T-cell (primary cell): ENCODE measurements at regions not wholly inside any gene's neighbourhood (a gene's known extent, or its start where the extent isn't known, plus 50 kb on each side); places are given as distances from the start of the nearest gene placed in this dataset.

ENCODE experiments used
- ATAC-seq, 4 experiments: fragments of 200-7000 bp in 3 of 4; fragments of 150-1000 bp in 1 of 4; cut with Tn5 transposase; replicated peaks in 1 of 4; 1 replicate in 3 of 4; 2 replicates in 1 of 4; pipeline ENCODE4 v1.10.0; 2021; ENCODE audit warnings: moderate library complexity in 3 of 4, mild to moderate bottlenecking in 2 of 4, moderate number of reproducible peaks in 1 of 4
- CTCF ChIA-PET, 2 donors: fragments of 300-600 bp; sonication (Branson Sonifier 250); formaldehyde crosslinking; loops; one replicate each; lab custom pipeline; 2022; ENCODE audit warnings: antibody characterized with exemption in 2 of 2; lab: Charles Lee
- POLR2A ChIA-PET, 2 donors: fragments of 300-600 bp; sonication (Branson Sonifier 250); formaldehyde crosslinking; loops; one replicate each; lab custom pipeline; 2022; ENCODE audit warnings: antibody characterized with exemption in 2 of 2; lab: Charles Lee
- DNase-seq, 35 experiments: peaks; one replicate each; pipeline versions ENCODE4 v3.0.0 to v3.0.0-alpha.2; 2013 to 2023
- H3K27ac ChIP-seq: one replicate; pipeline ENCODE4 v1.5.1; 2013; ENCODE audit warnings: low read length
- H3K27me3 ChIP-seq, 2 experiments: replicated peaks in 1 of 2; 1 replicate in 1 of 2; 2 replicates in 1 of 2; pipeline versions ENCODE4 v1.6.1 to v1.7.0; 2013; ENCODE audit warnings: low read length in 1 of 2, mixed read lengths in 1 of 2; ENCODE audit not compliant: control insufficient read depth in 2 of 2, insufficient read depth in 2 of 2; ENCODE audit errors: extremely low read depth in 1 of 2
- H3K36me3 ChIP-seq, 2 donors: 1 replicate in 1 of 2; 2 replicates in 1 of 2; pipeline versions ENCODE4 v1.6.1 to v1.7.0; 2013; ENCODE audit warnings: low read length in 1 of 2; ENCODE audit not compliant: control insufficient read depth in 2 of 2, insufficient read depth in 1 of 2; ENCODE audit errors: extremely low read depth in 1 of 2
- H3K4me1 ChIP-seq, 2 experiments: 1 replicate in 1 of 2; 2 replicates in 1 of 2; pipeline versions ENCODE4 v1.6.1 to v1.7.0; 2013; ENCODE audit warnings: low read length in 2 of 2, mixed read lengths in 1 of 2; ENCODE audit not compliant: insufficient read depth in 2 of 2, control insufficient read depth in 1 of 2; ENCODE audit errors: extremely low read depth in 1 of 2
- H3K4me3 ChIP-seq, 2 donors: 1 replicate in 1 of 2; 2 replicates in 1 of 2; pipeline versions ENCODE4 v1.5.1 to v1.7.0; 2013; ENCODE audit warnings: mild to moderate bottlenecking in 2 of 2, low read length in 1 of 2, moderate library complexity in 1 of 2; ENCODE audit not compliant: control insufficient read depth in 1 of 2; ENCODE audit errors: extremely low read depth in 1 of 2
- H3K9me3 ChIP-seq: 2 replicates; pipeline ENCODE4 v1.7.0; 2013
- H3K27ac Mint-ChIP-seq, 2 donors: one replicate each; pipeline ENCODE4 v1.8.0; 2020 to 2021; ENCODE audit warnings: mild to moderate bottlenecking in 2 of 2, mixed read lengths in 2 of 2
- H3K27me3 Mint-ChIP-seq, 2 donors: one replicate each; pipeline ENCODE4 v1.8.0; 2021 to 2022; ENCODE audit warnings: mixed read lengths in 2 of 2
- H3K36me3 Mint-ChIP-seq: one replicate; pipeline ENCODE4 v1.8.0; 2021; ENCODE audit warnings: mixed read lengths
- H3K4me1 Mint-ChIP-seq, 3 donors: one replicate each; pipeline ENCODE4 v1.8.0; 2020 to 2022; ENCODE audit warnings: mixed read lengths in 3 of 3, mild to moderate bottlenecking in 1 of 3
- H3K4me3 Mint-ChIP-seq, 3 donors: one replicate each; pipeline ENCODE4 v1.8.0; 2020 to 2022; ENCODE audit warnings: mild to moderate bottlenecking in 3 of 3, mixed read lengths in 3 of 3, moderate library complexity in 3 of 3
- H3K9me3 Mint-ChIP-seq, 3 donors: one replicate each; pipeline ENCODE4 v1.8.0; 2020 to 2022; ENCODE audit warnings: mixed read lengths in 3 of 3
- WGBS: methylation state at CpG from one replicate; pipeline ENCODE4 v1.1.5; 2013; ENCODE audit warnings: missing lambda C conversion rate; ENCODE audit not compliant: insufficient coverage; 5-methylcytosine and 5-hydroxymethylcytosine counted together

GRCh38 chr4:36919721-36920120 is 324.8 kb upstream of the NWD2 start:
- POLR2A ChIA-PET = no interaction called here
- Mint-ChIP-seq H3K27me3 (peaks cover 0 to 5% of the 10 kb centered on the region in 2 donors), H3K4me3 (no peak overlapping the region), H3K9me3 (peaks cover 0 to 3% (median 0%) of the 10 kb centered on the region in 3 donors), H3K4me1 (no peaks in the 10 kb centered on the region), H3K27ac (no peak overlapping the region), H3K36me3 (no peaks in the 10 kb centered on the region)
- WGBS = no CpG with 5 or more reads among the region's 2 CpGs
- DNase-seq (no peak), ATAC-seq (no peak)
- Histone ChIP-seq H3K4me3 (no peak overlapping the region), H3K9me3 (no peaks in the 10 kb centered on the region), H3K4me1 (no peaks in the 10 kb centered on the region), H3K27me3 (no peaks in the 10 kb centered on the region), H3K27ac (no peak overlapping the region), H3K36me3 (no peaks in the 10 kb centered on the region)
- CTCF ChIA-PET = no interaction called here

GRCh38 chr4:36921476-36922216 is 322.9 kb upstream of the NWD2 start:
- Mint-ChIP-seq H3K9me3 (no peaks in the 10 kb centered on the region), H3K27me3 (no peaks in the 10 kb centered on the region), H3K4me1 (no peaks in the 10 kb centered on the region), H3K4me3 (no peak overlapping the region), H3K27ac (no peak overlapping the region), H3K36me3 (no peaks in the 10 kb centered on the region)
- Histone ChIP-seq H3K9me3 (no peaks in the 10 kb centered on the region), H3K27ac (no peak overlapping the region), H3K4me1 (no peaks in the 10 kb centered on the region), H3K36me3 (no peaks in the 10 kb centered on the region), H3K27me3 (no peaks in the 10 kb centered on the region), H3K4me3 (no peak overlapping the region)
- ATAC-seq = no peak
- ChIA-PET POLR2A (no interaction called here), CTCF (no interaction called here)
- DNase-seq = no peak

- ATAC-seq (no peak), DNase-seq (no peak)
- Histone ChIP-seq H3K9me3 (no peaks in the 10 kb centered on the region), H3K4me3 (no peak overlapping the region), H3K4me1 (no peaks in the 10 kb centered on the region), H3K36me3 (no peaks in the 10 kb centered on the region), H3K27me3 (no peaks in the 10 kb centered on the region), H3K27ac (no peak overlapping the region)
- H3K4me1 Mint-ChIP-seq = no peaks in the 10 kb centered on the region
- no peak overlapping the region for H3K4me3 Mint-ChIP-seq
- ChIA-PET CTCF (no interaction called here), POLR2A (interaction anchor here in 1 of 2 donors (0.5 kb wide), 1 partner anchor 87 kb away, joined by 3 read pairs; no protein-coding TSS in a partner anchor)
- peaks cover 0 to 4% of the 10 kb centered on the region in 2 donors for H3K27me3 Mint-ChIP-seq
- 40% methylated on average over 1 of the region's 1 CpG for WGBS
- H3K27ac Mint-ChIP-seq = no peak overlapping the region
- peaks cover 0 to 20% (median 0%) of the 10 kb centered on the region in 3 donors for H3K9me3 Mint-ChIP-seq
- H3K36me3 Mint-ChIP-seq = no peaks in the 10 kb centered on the region
Measured at GRCh38 chr4:36930562-36931111, 313.9 kb upstream of the NWD2 start.

- ChIA-PET POLR2A (no interaction called here), CTCF (no interaction called here)
- no peak overlapping the region for H3K4me3 ChIP-seq
- H3K9me3 ChIP-seq = no peaks in the 10 kb centered on the region
- no peak overlapping the region for H3K27ac ChIP-seq
- ATAC-seq = no peak
- H3K27me3 ChIP-seq = no peaks in the 10 kb centered on the region
- H3K36me3 ChIP-seq = no peaks in the 10 kb centered on the region
- H3K4me1 ChIP-seq = no peaks in the 10 kb centered on the region
- no peak overlapping the region for H3K27ac Mint-ChIP-seq
- WGBS = no CpG with 5 or more reads among the region's 2 CpGs
- no peaks in the 10 kb centered on the region for H3K4me1 Mint-ChIP-seq
- H3K9me3 Mint-ChIP-seq = peaks cover 0 to 4% (median 3%) of the 10 kb centered on the region in 3 donors
- no peaks in the 10 kb centered on the region for H3K36me3 Mint-ChIP-seq
- no peak for DNase-seq
- no peaks in the 10 kb centered on the region for H3K27me3 Mint-ChIP-seq
- no peak overlapping the region for H3K4me3 Mint-ChIP-seq
Measured at GRCh38 chr4:36944232-36944631, 300.3 kb upstream of the NWD2 start.

GRCh38 chr4:36961420-36961819 is 283.1 kb upstream of the NWD2 start:
- WGBS = no CpG with 5 or more reads among the region's 1 CpG

GRCh38 chr4:36966756-36967460 is 277.6 kb upstream of the NWD2 start:
- H3K4me3 Mint-ChIP-seq = no peak overlapping the region
- WGBS = 56% methylated on average over 1 of the region's 2 CpGs
- no peak for DNase-seq

More at GRCh38 chr4:36961420-36961819, 283.1 kb upstream of the NWD2 start:
- Mint-ChIP-seq H3K27me3 (peaks cover 0 to 3% of the 10 kb centered on the region in 2 donors), H3K4me3 (no peak overlapping the region), H3K36me3 (no peaks in the 10 kb centered on the region), H3K27ac (no peak overlapping the region), H3K4me1 (no peaks in the 10 kb centered on the region), H3K9me3 (no peaks in the 10 kb centered on the region)
- no peak for DNase-seq
- no peaks in the 10 kb centered on the region for H3K9me3 ChIP-seq
- POLR2A ChIA-PET = no interaction called here
- no peaks in the 10 kb centered on the region for H3K36me3 ChIP-seq
- no peak overlapping the region for H3K27ac ChIP-seq
- H3K4me1 ChIP-seq = no peaks in the 10 kb centered on the region
- no peak overlapping the region for H3K4me3 ChIP-seq
- H3K27me3 ChIP-seq = no peaks in the 10 kb centered on the region
- no peak for ATAC-seq
- CTCF ChIA-PET = no interaction called here

More at GRCh38 chr4:36966756-36967460, 277.6 kb upstream of the NWD2 start:
- H3K9me3 ChIP-seq = no peaks in the 10 kb centered on the region
- H3K27me3 Mint-ChIP-seq = peaks cover 0 to 4% of the 10 kb centered on the region in 2 donors
- H3K4me1 ChIP-seq = no peaks in the 10 kb centered on the region
- H3K4me1 Mint-ChIP-seq = no peaks in the 10 kb centered on the region
- H3K4me3 ChIP-seq = no peak overlapping the region
- peaks cover 0 to 7% (median 1%) of the 10 kb centered on the region in 3 donors for H3K9me3 Mint-ChIP-seq
- ATAC-seq = no peak
- ChIA-PET CTCF (no interaction called here), POLR2A (no interaction called here)
- no peaks in the 10 kb centered on the region for H3K36me3 Mint-ChIP-seq
- no peak overlapping the region for H3K27ac Mint-ChIP-seq
- H3K27ac ChIP-seq = no peak overlapping the region
- H3K36me3 ChIP-seq = no peaks in the 10 kb centered on the region
- H3K27me3 ChIP-seq = no peaks in the 10 kb centered on the region
